ENCODE measurements at regions not wholly inside any gene's neighbourhood (a gene's known extent, or its start where the extent isn't known, plus 50 kb on each side); places are given as distances from the start of the nearest gene placed in this dataset.

GRCh38 chr2:223114917-223115316, 62.9 kb downstream of the KCNE4 start:
- Histone ChIP-seq H3K4me1 (no peaks in the 10 kb centered on the region), H3K4me3 (no peak overlapping the region), H3K9me3 (no peaks in the 10 kb centered on the region), H3K27ac (no peak overlapping the region), H3K36me3 (no peaks in the 10 kb centered on the region), H3K27me3 (no peaks in the 10 kb centered on the region)
- TF ChIP-seq POLR2AphosphoS5 (IDR thresholded peaks at IDR 0.05) (no peak), CTCF (IDR thresholded peaks at IDR 0.05) (no peak), POLR2A (IDR thresholded peaks at IDR 0.05) (no peak), EP300 (IDR thresholded peaks at IDR 0.05) (no peak)
- intact Hi-C loops (cut with DNase I) = no loop called here
- 96 to 98% methylated on average over 3 of the region's 3 CpGs for WGBS, 2 donors
- DNase-seq = no peak

GRCh38 chr2:223117533-223117932, 65.5 kb downstream of the KCNE4 start:
- H3K9me3 ChIP-seq = no peaks in the 10 kb centered on the region
- WGBS, 2 donors = 82 to 87% methylated on average over 4 of the region's 4 CpGs
- H3K27ac ChIP-seq = no peak overlapping the region
- no peaks in the 10 kb centered on the region for H3K36me3 ChIP-seq
- H3K4me3 ChIP-seq = no peak overlapping the region
- TF ChIP-seq POLR2AphosphoS5 (IDR thresholded peaks at IDR 0.05) = no peak
- no peak for TF ChIP-seq EP300 (IDR thresholded peaks at IDR 0.05)
- no peak for TF ChIP-seq POLR2A (IDR thresholded peaks at IDR 0.05)
- TF ChIP-seq CTCF (IDR thresholded peaks at IDR 0.05) = no peak
- no peaks in the 10 kb centered on the region for H3K27me3 ChIP-seq
- intact Hi-C loops (cut with DNase I) = no loop called here
- DNase-seq = no peak
- H3K4me1 ChIP-seq = peaks cover 0 to 1% (median under 1%) of the 10 kb centered on the region in 4 donors

- no peaks in the 10 kb centered on the region for H3K36me3 ChIP-seq
- H3K27ac ChIP-seq = no peak overlapping the region
- DNase-seq = no peak
- peaks cover 0 to 8% (median 3%) of the 10 kb centered on the region in 4 donors for H3K4me1 ChIP-seq
- H3K9me3 ChIP-seq = no peaks in the 10 kb centered on the region
- no peak for TF ChIP-seq POLR2A (IDR thresholded peaks at IDR 0.05)
- no peak for TF ChIP-seq EP300 (IDR thresholded peaks at IDR 0.05)
- no peak for TF ChIP-seq POLR2AphosphoS5 (IDR thresholded peaks at IDR 0.05)
- no peak for TF ChIP-seq CTCF (IDR thresholded peaks at IDR 0.05)
- no peak overlapping the region for H3K4me3 ChIP-seq
- intact Hi-C loops (cut with DNase I) = no loop called here
- 77 to 88% methylated on average over 1 of the region's 1 CpG for WGBS, 2 donors
- H3K27me3 ChIP-seq = no peaks in the 10 kb centered on the region
These were observed 69.3 kb downstream of the KCNE4 start for GRCh38 chr2:223121283-223121682.

- 50 to 61% methylated on average over 4 of the region's 4 CpGs for WGBS, 2 donors
- H3K36me3 ChIP-seq = no peaks in the 10 kb centered on the region
- DNase-seq = no peak
- H3K27me3 ChIP-seq = no peaks in the 10 kb centered on the region
- intact Hi-C loops (cut with DNase I) = no loop called here
- H3K27ac ChIP-seq = no peak overlapping the region
- peak in 1 of 4 donors; percentile 32 for TF ChIP-seq POLR2AphosphoS5 (IDR thresholded peaks at IDR 0.05)
- no peak for TF ChIP-seq CTCF (IDR thresholded peaks at IDR 0.05)
- H3K4me1 ChIP-seq = peaks cover 0 to 8% (median 3%) of the 10 kb centered on the region in 4 donors
- H3K9me3 ChIP-seq = no peaks in the 10 kb centered on the region
- no peak overlapping the region for H3K4me3 ChIP-seq
These were observed 70.8 kb downstream of the KCNE4 start for GRCh38 chr2:223122781-223123180.

- Histone ChIP-seq H3K9me3 (no peaks in the 10 kb centered on the region), H3K4me1 (peaks cover 0 to 8% (median 3%) of the 10 kb centered on the region in 4 donors), H3K4me3 (no peak overlapping the region), H3K27ac (no peak overlapping the region), H3K36me3 (no peaks in the 10 kb centered on the region), H3K27me3 (no peaks in the 10 kb centered on the region)
- 59 to 69% methylated on average over 6 of the region's 6 CpGs for WGBS, 2 donors
- intact Hi-C loops (cut with DNase I) = no loop called here
- DNase-seq = no peak
- no peak for TF ChIP-seq EP300 (IDR thresholded peaks at IDR 0.05)
- no peak for TF ChIP-seq CTCF (IDR thresholded peaks at IDR 0.05)
- peak in 2 of 4 donors; percentile 33 to 54 for TF ChIP-seq POLR2AphosphoS5 (IDR thresholded peaks at IDR 0.05)
- no peak for TF ChIP-seq POLR2A (IDR thresholded peaks at IDR 0.05)
These were observed 72.0 kb downstream of the KCNE4 start for GRCh38 chr2:223123855-223124610.
